HG02970 (cell line): ENCODE measurements at regions not wholly inside any gene's neighbourhood (a gene's known extent, or its start where the extent isn't known, plus 50 kb on each side); places are given as distances from the start of the nearest gene placed in this dataset.
A peak's percentile ranks its signal among the peaks of the same experiment; 100 is the strongest.
"Not testable (repeated sequence)": the region's sequence is repeated elsewhere in the genome, so short reads cannot be mapped to it uniquely, and the experiment has no call there.

Experiments
- ATAC-seq: cut with Tn5 transposase; IDR thresholded peaks from one replicate; pipeline ENCODE4 v1.9.1; 2021; ENCODE audit warnings: mild to moderate bottlenecking, moderate library complexity, moderate number of reproducible peaks; ENCODE audit not compliant: unreplicated experiment, low FRiP score

DNA sequence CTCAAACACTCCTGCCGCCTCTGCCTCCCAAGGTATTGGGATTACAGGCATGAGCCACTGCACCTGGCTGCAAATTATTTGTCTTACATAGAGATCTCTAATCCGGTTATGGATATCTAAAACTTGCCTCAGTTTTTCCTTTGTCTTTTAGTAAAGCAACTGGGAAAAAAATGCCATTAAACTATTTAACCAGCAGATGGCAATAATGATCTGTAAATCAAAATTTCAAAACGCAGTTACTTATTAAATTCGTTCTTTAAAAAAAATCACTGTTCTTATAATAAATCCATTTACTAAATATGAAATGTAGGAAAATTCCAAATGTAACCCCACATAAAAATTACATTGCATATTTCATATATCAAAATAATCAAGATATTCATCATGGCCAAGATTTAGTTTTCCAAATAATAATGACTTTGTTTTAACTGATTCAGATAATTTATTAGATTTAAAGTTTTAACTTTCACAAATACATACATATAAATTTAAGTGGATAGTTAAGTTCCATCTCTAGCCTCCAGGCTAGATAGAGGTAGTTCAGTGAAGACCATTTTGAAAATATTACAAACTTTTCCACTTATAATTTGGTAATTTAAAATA lies 125.8 kb downstream of the KBTBD2 start:
- ATAC-seq: not testable (repeated sequence)

DNA sequence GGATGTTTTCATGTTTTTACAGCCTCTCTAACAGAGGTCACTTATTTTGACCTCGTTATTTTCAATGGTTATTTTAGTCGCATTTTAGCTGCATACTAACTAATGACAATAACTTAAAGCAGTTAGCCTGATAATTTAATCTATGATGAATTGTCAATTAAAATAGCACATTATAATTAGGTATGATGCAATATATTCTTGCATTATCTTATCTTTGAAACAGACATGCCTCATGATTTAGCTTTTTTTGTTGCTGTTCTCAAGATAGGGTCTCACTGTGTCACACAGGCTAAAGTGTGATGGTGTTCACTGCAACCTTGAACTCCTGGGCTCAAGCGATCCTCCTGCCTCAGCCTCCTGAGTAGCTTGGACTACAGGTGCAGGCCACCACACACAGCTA lies 126.4 kb downstream of the KBTBD2 start:
- ATAC-seq: no peak

- ATAC-seq: no peak
These were observed 128.7 kb downstream of the KBTBD2 start for GRCh38 chr7:32762925-32763293.

DNA sequence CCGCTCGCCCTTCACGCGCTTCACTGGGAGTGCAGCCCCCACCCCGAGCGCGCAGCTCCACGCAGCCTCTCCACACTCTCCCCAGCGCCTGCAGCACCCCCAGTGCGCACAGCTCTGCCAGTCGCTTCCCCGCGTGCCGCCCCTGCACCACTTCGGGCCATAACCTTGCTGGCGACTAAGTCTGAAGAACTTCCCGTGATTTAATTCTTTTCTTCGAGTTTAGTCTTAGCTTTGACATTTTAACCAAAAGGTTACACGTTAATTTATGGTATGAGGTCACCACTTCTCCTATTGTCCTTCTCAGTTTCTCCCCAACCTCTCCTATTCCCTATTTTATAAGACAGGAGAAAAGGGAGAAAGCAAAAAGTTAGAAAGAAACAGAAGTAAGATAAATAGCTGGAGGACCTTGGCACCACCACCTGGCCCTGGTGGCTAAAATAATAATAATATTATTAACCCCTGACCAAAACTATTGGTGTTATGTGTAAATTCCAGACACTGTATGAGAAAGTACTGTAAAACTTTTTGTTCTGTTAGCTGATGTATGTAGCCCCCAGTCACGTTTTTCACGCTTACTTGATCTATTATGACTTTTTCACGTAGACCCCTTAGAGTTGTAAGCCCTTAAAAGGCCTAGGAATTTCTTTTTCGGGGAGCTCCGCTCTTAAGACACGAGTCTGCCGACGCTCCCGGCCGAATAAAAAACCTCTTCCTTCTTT lies 129.2 kb downstream of the KBTBD2 start:
- not testable (repeated sequence) for ATAC-seq

DNA sequence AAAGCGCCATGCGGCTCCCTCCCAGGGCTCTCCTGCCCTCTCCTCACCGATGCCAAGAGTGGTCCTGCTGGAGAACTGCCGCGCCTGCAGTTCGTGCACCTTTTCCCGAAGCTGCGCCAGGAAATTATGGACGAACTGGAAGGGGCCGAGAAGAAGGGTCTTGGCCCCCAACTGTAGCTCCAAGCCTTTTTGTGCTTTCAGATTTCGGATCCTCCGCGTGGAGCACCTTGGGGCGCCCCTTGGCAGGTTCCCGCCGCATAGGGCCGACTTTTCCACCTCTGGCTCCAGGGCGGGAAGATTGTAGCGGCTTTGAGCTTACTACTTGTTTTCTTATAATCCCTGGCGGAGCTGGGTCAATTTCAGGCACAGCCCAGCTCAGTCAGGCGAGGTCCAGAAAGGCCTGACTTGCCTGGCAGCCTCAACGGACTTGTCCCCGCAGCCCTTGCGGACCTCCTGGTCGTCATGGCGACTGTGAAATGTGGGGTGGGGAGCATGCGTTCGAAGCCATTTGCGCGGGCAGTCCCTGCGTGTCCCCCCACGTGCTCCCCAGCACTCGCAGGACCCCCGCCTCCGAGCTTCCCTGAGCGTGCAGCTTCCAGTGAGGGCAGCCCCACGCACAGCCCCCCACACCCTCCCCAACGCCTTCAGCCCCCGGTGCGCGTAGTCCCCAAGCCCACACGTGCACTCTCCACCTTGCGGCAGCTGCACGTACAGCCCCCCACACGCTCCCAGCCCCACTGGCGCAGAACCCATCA lies 129.9 kb downstream of the KBTBD2 start:
- no peak for ATAC-seq

- not testable (repeated sequence) for ATAC-seq
These were observed 130.8 kb downstream of the KBTBD2 start for GRCh38 chr7:32760755-32761154.

DNA sequence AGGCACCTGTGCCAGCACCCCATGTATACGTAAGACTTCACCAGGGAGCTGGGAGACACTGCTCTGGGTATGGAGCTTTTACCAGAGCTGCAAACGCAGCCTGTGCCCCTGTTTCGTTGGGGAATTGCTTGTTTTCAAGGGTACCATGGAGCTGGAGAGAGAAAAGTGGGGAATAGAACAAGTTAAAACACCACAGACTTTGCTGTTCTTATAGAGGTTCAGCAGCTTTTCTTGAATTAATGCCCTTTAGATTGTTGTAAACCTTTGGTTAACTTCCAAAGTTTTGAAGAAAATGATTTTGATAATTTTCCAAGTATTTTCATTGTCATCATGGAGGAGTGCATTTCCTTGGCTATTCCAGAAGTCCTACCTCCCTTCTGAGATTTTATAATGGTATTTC lies 131.7 kb downstream of the KBTBD2 start:
- not testable (repeated sequence) for ATAC-seq

DNA sequence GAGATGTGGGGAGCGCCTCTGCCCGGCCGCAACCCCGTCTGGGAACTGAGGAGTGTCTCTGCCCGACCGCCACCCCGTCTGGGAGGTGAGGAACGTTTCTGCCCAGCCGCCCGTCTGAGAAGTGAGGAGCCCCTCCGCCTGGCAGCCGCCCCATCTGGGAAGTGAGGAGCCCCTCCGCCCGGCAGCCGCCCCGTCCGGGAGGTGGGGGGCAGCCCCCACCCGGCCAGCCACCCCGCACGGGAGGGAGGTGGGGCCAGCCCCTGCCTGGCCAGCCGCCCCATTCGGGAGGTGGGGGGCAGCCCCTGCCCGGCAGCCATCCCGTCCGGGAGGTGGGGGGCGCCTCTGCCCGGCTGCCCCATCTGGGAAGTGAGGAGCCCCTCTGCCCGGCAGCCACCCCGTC lies 137.7 kb downstream of the KBTBD2 start:
- ATAC-seq: not testable (repeated sequence)

- not testable (repeated sequence) for ATAC-seq
These were observed 143.2 kb downstream of the KBTBD2 start for GRCh38 chr7:32748337-32748736.

GRCh38 chr7:32747443-32748148 lies 144.0 kb downstream of the KBTBD2 start:
- not testable (repeated sequence) for ATAC-seq

GRCh38 chr7:32741853-32742476 lies 149.6 kb downstream of the KBTBD2 start:
- ATAC-seq: not testable (repeated sequence)

DNA sequence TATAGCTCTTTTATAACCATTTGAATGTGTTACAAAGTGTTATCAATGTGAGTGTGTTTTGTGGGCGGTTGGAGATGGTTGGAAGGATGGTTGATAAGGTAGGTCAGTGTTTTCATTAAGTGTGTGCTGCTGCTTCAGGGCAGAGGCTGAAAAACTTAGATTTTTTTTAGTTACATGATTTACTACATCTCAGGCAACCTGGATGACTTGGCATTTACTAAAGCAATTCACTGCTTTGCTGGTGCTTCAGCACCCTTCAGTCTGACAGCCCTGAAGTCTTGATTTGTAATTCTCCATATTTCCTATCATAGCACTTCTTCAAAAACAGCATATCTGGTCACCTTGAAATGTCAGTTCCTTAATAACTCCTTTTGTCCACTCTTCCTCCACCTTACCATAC lies 151.8 kb downstream of the KBTBD2 start:
- not testable (repeated sequence) for ATAC-seq

- ATAC-seq: not testable (repeated sequence)
These were observed 153.2 kb downstream of the KBTBD2 start for GRCh38 chr7:32738390-32738789.

GRCh38 chr7:32732767-32733166 lies 158.8 kb downstream of the KBTBD2 start:
- ATAC-seq: not testable (repeated sequence)

- not testable (repeated sequence) for ATAC-seq
These were observed 162.3 kb downstream of the KBTBD2 start for GRCh38 chr7:32729335-32729675.

GRCh38 chr7:32728412-32729334 lies 162.9 kb downstream of the KBTBD2 start:
- ATAC-seq: peak; percentile 62

DNA sequence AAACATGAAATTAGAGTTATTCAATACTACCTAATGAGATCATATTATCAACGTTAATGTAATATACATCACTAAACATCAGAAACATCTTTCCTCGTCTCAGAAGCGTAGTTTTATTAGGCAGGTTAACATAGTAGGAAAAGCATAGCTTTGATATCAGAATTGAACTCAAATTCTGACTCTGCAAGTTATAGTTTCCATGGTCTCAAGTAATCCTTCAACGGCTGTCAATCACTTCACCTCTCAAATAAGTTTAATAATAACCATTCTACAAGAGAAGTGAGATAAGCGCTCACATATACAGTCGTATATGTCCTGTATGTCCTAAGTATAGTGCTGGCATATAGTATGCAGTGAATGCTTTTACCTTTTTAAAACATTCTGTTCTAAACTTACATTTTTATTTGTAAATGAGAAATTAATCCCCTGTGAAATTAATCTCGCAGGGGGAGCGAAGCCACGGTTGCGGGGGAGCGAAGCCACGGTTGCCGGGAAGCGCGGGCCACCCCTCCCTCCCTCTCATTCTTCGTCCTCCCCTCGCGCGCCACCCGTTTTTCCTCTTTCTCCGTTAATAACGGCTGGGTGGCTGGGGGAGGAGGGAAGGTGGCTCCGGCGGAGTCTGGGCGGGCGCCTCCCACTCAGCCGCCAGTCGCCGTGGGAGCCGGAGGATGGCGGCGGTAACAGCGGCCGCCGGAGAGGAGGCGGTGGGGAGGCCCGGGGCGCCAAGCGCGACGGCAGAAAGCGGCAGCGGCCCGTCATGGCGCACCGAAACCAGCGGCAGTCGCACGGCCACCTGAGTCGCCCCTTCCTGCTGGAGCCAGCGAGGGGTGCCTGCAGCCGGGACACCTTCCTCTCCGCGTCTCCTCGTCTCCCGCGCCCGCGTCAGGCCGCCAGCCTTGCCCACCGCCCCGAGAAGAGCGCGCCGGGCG lies 163.8 kb downstream of the KBTBD2 start:
- peak; percentile 50 for ATAC-seq

DNA sequence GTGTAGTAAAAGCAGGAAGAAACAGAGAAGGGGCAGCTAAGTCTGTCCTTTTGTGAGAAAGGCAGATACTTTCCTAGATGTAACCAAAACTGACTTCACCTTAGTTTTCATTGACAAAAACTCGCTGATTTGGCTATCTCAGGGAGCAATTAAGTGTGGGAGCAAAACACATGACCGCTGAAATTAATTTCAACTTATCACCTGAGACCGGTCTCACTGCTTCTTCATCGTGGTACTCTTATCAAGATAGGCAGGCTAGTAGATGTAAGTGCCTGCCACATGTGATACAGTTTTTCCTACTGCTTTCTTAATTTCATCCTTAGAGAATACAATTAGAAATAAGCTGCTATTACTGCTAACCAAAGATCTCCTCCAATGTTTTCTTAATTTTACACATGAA lies 168.7 kb downstream of the KBTBD2 start:
- ATAC-seq: not testable (repeated sequence)
